Dedifferentiated amniotic fluid mesenchymal stem cell (primary cell): ENCODE measurements at regions not wholly inside any gene's neighbourhood (a gene's known extent, or its start where the extent isn't known, plus 50 kb on each side); places are given as distances from the start of the nearest gene placed in this dataset.
"Not testable (repeated sequence)": the region's sequence is repeated elsewhere in the genome, so short reads cannot be mapped to it uniquely, and the experiment has no call there.

Experiments used
- DNase-seq: peaks from one replicate; pipeline ENCODE4 v3.0.0-alpha.2; 2016; ENCODE audit errors: extremely low spot score

DNA sequence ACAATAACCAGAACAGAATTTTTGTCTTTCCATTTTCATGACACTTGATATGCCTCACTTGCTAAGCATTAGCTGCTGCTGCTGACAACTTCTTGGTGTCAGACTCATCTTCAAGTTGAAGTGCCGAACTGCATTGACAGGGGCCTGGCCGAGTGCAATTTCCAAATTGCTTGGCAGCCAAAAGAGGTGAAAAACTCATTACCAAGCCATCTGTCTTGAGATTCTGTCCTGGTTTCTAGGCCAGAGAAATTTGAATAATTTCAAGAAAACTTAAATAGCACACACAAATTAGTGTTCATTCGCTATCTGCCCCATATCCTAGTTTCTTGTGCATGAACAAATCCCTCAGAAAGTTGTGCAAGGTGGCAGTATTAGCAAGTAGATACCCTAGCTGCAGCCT is 165.3 kb upstream of the RASSF8 start:
- DNase-seq = no peak

DNA sequence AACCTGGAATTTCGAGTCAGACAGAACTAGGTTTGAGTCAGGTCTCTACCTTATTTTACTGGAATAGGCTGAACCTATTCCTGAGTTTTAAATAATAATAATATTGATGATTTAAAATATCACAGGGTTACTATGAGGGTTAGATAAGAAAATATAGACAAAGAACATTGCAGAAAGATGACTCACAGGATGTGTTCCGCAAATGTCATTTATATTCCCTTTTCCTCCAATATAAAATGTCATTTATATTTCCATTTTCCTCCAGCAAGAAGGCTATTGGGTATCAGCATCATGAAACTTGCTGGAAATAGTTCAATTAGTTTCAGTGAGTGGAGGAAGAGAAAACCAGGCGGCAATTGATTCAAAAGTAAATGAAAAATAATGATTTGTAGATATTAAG is 163.9 kb upstream of the RASSF8 start:
- no peak for DNase-seq

DNA sequence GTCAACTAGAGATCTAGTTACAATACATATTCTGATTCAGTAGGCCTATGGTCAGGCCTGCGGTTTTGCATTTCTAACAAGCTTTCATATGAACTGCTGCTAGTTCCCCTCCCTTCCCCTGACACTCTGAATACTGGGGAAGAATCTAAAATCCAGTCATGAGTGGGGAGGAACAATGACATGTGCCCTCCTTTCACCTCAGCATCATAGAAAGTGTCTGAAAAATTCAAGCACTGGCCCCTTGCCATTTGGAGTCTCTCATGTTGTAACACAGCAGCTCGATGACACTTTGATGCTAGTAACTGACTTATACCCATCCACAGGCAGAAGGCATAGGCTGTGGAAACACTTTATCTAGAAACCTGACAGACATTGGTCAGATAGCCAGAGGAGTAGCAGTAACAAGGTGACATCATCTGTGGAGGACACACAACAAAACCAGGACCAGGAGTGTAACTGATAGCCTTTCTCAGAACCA is 161.9 kb upstream of the RASSF8 start:
- DNase-seq = no peak

DNA sequence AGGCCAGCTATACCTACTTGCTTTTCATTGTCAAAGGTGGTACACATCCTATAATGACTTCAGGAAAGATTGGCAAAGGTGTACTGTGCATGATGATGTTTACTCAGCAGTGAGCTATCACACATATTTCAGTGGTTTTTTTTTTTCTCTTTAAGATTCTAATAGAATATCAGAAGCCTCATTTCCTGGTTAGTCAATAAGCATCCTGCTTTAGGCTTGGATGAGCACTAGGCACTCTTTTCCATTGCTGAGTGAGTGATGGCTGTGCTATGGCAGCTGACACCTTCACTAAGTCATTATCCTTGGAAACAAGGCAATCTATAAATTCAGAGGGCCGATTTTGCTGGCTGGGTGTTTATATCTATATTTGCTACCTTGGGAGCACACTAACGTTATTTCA is 161.1 kb upstream of the RASSF8 start:
- DNase-seq = no peak

DNA sequence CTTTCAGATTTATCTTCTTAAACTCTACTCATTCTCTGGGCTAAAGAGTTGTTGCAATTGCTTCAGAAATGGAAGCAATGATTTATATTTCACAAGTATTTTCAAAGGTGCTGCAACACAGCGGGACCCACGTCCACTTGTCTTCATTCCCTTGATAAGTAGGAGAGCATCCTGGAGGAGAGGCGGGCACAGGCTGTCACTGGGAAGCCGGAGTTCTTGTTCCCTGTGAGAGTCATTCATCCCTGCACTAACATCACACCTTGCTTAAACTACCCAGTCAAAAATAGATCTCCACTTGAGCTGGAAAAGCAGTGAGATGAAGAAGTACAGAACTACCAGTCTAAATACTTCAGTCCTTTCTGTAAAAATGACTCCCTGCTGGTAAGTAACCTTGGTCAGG is 160.5 kb upstream of the RASSF8 start:
- no peak for DNase-seq

DNA sequence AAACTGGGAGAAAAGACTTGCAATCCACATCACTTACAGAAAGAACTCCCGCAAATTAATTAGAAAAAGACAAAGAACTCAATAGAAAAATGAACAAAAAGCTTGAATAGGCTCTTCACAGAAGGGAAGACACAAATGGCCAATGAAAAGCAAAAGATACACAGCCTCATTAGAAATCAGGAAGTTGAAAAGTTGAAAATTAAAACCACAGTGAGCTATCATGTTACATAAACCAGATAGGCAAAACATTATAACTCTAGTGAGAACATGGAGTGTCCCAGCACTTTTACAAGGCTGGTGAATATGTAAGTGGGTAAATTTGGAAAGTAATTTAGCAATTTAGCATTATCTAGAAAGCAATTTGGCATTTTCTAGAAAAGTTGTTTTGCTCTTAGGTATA is 158.4 kb upstream of the RASSF8 start:
- DNase-seq = no peak

DNA sequence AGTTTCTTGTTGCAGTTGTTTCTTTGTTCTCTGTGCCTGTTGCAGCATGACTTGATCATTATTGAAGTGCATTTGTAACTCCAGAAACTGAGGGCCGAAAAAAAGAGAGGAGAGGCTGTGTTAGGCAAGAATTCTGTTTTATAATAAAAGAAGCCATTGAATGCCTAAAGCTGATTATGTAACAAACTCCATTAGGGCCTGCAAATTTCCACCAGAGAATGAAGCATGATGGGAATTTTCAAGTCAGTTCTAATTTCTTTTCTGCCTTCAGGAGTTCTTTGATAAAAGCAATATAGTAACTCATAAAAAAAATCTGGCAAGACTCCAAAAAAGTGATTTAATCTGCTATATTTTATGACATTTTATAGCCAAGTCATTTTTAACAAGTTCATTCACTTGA is 156.7 kb upstream of the RASSF8 start:
- no peak for DNase-seq

DNA sequence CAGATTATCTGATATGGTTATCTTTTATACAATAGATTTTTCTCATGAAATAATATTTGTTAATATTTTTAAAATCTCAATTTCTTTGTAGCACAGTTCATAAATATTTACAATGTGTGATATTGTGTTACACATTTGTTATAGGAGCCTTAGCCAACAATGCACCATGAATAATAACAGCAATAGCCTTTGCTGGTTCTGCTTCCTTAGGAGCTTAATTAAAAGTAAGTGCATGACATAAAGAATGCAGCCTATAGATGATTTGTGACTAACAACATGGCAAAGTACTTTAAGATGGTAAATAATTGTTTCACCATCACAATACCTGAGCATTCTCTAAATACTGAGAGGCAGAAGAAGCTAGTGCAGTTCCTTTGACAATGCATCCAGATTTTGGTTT is 156.3 kb upstream of the RASSF8 start:
- no peak for DNase-seq

DNA sequence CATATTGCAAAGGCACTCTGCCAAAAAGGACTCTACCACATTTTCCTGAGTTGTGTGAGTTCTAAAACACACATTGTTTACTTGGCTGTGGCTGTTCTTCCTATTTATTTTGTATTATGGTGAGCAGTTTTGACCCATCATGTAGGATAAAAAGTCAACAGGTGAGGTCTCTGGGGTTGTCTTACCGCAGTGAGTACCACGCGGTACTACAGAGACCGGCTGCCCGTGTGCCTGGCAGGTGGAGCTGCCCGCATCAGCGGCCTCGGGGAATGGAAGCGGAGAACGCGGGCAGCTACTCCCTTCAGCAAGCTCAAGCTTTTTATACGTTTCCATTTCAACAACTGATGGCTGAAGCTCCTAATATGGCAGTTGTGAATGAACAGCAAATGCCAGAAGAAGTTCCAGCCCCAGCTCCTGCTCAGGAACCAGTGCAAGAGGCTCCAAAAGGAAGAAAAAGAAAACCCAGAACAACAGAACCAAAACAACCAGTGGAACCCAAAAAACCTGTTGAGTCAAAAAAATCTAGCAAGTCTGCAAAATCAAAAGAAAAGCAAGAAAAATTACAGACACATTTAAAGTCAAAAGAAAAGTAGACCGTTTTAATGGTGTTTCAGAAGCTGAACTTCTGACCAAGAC is 155.3 kb upstream of the RASSF8 start:
- not testable (repeated sequence) for DNase-seq

DNA sequence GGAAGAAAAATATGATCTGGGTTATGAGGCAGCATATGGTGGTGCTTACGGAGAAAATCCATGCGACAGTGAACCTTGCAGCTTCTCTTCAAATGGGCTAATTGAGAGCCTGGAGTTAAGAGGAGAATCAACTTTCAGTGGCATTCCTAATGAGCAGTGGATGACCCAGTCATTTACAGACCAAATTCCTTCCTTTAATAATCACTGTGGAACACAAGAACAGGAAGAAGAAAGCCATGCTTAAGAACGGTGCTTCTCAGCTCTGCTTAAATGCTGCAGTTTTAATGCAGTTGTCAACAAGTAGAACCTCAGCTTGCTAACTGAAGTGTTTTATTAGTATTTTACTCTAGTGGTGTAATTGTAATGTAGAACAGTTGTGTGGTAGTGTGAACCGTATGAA is 154.2 kb upstream of the RASSF8 start:
- not testable (repeated sequence) for DNase-seq

DNA sequence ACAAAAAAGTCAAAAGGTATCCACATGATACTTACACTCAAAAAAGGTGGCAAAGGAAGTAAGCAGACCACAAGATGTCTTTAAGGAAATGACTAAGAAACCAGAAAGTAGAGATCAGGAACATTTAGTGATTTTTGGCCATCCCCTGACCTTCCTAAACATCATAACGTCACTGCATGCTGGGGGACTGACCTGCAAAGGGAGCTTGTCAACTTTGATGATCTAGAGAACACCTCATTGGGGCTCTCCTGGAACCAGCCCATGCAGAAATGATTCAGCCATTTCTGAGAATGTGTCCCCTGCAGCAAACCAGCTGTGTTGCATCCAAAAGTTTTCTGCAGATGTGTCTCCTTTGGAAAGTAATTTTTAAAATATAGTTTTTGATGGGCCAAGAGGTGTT is 152.2 kb upstream of the RASSF8 start:
- DNase-seq = no peak

DNA sequence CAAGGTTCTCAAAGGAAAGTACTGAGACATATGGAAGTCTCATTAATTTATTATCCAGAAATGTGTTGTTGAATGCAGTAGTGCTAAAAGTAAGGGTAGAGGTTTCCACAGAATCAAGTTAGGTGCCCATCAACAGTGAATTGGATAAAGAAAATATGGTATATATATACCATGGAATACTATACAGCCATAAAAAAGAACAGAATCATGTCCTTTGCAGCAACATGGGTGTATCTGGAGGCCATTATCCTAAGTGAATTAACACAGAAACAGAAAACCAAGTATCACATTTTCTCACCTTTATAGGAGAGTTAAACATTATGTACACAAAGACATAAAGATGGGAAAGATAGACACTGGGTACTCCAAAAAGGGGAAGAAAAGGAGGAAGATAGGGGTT is 149.9 kb upstream of the RASSF8 start:
- no peak for DNase-seq

DNA sequence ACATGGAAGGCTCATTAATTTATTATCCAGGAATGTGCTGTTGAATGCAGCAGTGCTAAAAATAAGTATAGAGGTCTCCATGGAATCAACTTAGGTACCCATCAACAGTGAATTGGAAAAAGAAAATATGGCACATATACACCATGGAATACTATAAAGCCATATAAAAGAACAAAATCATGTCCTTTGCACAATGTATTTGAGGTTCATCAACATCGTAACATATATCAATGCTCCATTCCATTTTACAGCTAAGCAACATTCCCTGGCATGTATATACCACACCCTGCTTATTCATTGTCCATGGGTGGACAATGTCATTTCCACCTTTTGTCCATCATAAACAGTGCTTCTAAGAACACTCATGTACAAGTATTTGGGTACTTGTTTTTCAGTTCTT is 147.8 kb upstream of the RASSF8 start:
- no peak for DNase-seq

DNA sequence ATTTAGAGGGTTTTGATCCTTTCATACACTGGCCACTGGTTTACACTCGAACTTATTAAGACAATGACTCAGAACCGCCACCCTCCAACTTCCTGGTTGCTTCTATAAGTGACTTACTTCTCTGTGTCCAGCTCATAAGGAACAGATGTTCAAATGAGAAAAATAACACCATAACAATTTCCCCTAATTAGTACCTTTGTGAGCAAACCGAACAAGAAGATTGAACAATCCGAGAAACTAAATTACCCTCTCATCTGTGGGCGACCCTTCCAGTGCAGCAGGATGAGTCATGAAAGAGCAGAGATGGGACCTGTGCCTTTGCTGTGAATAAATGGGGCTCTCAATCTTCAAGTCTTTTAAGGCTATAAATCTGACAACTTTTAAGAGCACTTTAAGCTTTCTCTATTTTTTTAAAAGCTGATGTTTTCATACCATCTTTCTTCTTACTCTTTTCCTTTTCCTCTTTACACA is 146.8 kb upstream of the RASSF8 start:
- DNase-seq = no peak

DNA sequence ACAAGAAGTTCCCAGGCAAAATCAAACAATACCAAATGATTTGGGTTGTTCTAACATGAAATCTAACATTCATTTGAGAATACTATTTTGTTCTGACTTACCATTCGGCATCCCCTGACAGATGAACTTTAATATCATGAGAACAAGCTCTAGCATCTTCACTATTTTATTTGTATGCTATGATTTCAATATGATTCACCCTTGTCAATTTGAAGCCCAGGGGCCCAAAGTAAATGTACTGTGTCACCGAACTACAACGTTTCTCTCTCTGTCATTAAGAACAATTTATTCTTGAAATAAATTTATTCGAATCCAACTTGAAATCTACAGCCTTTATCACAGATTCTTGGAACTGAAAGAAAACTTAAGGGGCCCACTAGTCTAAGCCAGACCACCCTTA is 146.2 kb upstream of the RASSF8 start:
- DNase-seq = no peak

DNA sequence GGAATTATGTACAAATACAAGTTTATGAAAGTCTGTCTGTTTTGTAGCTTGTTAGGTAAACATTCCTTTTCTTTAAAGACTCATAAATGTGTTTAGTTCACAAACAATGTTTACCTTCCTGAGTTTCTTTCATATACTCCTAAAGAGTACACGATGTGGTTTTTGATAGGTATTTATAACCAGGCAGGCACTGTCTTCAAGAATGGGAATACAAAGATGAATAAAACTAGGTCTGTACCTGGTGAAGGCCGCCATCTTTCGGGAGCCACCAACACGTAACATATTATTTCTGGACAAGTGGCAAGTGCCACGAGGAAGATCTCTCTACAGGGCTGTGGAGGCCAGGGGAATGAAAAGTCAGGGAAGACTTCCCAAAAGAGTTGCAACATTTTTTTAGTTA is 144.6 kb upstream of the RASSF8 start:
- no peak for DNase-seq

DNA sequence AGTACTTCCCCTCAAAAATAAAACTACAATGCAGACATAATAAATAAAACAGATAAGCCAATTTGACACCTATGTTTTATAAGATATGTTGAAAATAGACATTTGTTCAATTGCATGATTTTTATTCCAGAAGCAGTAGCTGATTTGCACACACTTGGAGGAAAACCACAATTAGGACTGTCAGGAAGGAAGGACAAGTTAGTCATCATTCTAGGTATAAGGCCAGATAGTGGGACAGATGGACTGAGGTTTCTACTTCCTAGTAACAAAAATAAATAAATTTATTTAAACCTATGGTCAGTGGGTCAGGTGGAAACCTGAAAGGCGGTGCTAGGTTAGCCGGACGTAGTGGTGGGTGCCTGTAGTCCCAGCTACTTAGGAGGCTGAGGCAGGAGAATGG is 141.8 kb upstream of the RASSF8 start:
- DNase-seq = no peak

DNA sequence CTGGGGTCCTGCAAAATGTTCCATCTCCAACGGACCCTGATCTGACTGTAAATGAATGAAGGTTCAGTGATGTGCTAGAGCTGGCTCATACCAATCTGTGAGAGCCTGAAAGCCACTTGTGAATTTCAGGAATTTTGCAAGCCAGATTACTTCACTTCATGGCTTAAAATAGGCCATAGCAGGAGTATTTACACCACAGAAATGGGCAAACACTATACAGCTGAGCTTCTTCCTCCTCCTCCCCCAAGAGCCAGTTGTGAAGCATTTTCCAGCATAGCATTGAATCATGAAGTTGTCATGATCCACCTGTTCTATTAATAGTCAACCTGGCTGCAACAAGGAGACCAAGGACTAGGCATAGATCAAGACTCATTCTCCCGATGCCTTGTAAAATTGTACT is 141.3 kb upstream of the RASSF8 start:
- no peak for DNase-seq

DNA sequence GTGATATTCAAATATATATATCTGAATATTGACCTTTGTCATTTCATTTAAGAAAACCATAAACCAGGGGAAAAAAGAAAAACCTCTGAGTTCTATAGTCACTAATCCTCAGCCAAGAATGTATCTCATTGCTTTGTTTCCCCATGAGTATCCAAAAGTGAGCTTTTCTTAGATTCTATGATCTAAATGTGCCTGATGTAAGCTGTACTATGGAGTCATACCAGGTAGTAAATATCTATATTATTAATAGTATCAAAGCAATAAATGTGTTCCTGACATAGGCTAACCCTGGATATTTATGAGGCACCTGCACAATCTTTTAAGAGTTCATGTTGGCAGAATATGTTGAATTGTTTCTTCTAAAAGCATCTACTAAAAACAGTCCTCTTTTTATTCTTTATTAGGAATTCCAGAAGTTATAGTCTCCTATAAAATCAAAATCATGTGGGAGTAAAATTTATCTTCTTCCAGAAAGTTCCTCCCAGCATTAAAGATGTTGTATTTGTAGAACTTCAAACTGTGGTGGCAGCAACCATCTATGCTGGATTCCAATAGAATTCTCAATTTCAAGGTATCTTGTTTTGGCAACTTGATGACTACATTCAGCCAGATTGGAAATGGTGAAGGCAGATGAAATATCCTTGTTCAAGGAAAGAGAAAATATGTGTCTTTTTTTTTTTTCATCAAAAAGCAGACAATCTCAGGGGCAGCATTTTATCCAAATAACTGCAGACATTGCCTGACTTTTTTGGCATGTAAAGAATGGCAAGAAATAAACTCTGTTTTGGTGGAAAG is 139.7 kb upstream of the RASSF8 start:
- DNase-seq = no peak

DNA sequence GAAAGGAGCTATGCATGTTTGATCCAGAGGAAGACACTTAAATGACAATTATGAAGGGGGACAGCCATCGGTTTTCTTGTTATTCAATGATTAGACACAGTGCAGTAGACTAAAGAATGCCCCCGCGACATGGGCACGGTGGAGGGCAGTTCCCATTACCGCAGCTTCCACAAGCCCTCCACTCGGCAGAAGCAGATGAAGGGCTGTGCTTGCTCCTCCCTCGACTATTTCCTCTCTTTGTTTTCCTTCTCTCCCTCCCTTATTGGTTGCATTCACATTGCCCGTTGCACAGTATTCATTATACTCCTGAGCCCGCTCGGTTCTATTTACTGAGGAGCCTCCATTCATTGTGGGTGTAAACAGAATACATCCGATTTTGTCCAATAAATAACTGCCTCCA is 138.8 kb upstream of the RASSF8 start:
- no peak for DNase-seq

DNA sequence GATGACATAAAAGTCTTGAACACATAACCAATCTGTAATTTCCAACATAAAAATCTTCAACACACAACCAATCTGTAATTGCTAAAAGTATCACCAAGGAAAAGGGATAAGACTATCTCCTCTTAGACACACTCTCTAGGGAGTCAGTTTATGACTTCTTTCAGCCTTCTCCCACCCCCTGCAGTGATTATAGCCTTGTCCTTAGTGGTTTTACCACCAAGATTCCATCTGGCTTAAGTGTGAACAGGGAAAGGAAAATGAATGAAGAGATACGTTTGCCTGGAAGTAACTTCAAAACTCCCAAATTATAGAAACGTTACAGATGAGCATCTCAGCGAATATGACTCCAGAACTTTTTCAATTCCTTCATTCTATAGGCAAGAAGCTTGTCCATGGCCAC is 136.2 kb upstream of the RASSF8 start:
- no peak for DNase-seq

DNA sequence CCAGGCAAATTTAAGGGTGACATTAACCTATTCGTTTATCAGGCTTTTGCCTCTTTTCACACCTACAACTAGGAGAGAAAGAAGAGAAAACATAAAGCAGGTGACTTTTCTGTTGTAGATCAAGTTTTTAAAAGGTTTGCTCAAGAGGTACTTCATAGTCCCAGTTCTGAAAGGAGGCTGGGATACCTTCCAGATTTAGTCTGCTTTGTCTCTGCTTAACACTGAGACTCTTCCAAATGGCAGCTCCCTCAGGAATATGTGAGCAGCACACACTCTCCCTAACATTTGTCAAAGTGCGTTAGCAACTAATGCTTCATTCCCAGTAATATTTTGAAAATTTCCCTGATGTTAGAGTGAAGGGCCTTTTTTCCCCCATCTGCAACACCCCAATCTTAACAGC is 133.7 kb upstream of the RASSF8 start:
- no peak for DNase-seq

DNA sequence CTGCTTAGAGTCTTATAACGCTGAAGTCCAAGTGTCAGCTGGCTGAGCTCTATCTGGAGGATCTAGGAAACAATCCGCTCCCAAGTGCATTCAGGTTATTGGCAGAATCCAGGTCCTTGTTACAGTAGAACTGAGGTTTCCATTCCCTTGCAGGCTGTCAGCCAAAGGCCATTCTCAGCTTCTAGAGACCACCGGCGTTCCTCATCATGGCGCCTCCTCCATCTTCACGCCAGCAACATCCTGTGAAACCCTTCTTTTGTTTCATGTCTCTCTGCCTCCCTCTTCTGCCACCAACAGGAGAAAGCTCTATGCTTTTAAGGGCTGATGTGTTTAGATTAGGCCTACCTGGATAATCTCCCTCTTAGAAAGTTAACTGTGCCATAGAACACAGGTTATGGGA is 133.0 kb upstream of the RASSF8 start:
- no peak for DNase-seq

DNA sequence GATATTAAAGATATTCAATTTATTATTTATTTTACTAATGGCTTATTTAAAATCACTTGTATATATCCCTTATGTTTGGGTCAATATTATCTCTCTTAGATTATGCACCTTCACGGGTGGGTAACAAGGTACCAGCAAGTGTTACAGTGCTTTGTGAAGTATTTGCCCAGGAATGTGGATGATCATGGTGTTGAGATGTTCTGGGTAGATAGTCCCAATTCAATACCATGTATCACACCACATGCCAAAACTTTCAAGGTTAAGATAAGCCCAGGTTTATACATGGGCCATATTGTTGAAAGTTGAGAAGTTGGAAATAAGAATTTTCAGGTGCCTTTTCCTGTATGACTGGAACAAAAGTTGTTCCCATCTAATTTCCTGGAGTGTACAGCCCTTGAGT is 131.3 kb upstream of the RASSF8 start:
- no peak for DNase-seq
